ENCODE measurements at regions not wholly inside any gene's neighbourhood (a gene's known extent, or its start where the extent isn't known, plus 50 kb on each side); places are given as distances from the start of the nearest gene placed in this dataset.

DNA sequence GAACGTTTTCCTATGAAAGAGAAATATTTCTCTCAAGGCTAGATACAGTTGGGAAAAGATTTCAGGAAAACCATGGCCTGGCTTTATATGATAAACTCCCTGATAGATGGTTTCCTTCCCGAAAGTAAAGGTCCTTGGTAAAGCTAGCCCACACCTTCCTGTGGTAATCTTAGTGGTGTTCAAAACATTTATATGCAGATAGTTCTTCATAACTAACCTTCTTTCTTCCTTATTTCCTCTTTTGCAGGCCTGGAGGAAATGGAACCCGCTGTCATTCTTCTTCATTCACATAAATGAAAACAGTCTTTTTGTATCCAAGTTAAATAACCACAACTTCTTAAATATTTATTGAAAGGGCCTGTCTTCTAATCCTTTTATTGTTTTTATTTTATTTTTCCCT, 474.0 kb upstream of the ACTBL2 start:
- DNase-seq (ENCODE audit: low read depth in 1 of 2, low spot score in 1 of 2) = no peak
- H3K27ac ChIP-seq (replicated peaks) = no peak overlapping the region
- TF ChIP-seq, protein P1, sequence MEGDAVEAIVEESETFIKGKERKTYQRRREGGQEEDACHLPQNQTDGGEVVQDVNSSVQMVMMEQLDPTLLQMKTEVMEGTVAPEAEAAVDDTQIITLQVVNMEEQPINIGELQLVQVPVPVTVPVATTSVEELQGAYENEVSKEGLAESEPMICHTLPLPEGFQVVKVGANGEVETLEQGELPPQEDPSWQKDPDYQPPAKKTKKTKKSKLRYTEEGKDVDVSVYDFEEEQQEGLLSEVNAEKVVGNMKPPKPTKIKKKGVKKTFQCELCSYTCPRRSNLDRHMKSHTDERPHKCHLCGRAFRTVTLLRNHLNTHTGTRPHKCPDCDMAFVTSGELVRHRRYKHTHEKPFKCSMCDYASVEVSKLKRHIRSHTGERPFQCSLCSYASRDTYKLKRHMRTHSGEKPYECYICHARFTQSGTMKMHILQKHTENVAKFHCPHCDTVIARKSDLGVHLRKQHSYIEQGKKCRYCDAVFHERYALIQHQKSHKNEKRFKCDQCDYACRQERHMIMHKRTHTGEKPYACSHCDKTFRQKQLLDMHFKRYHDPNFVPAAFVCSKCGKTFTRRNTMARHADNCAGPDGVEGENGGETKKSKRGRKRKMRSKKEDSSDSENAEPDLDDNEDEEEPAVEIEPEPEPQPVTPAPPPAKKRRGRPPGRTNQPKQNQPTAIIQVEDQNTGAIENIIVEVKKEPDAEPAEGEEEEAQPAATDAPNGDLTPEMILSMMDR (IDR thresholded peaks at IDR 0.05; ENCODE audit: insufficient read depth, low read length) = no peak
- TF ChIP-seq POLR2AphosphoS5 (IDR thresholded peaks at IDR 0.05; ENCODE audit: low read depth) (no peak), SPI1 (IDR thresholded peaks at IDR 0.05; ENCODE audit: borderline replicate concordance, low read depth) (no peak), GABPA (IDR thresholded peaks at IDR 0.05; ENCODE audit: low read depth) (no peak)
- TF ChIP-seq, protein P2, sequence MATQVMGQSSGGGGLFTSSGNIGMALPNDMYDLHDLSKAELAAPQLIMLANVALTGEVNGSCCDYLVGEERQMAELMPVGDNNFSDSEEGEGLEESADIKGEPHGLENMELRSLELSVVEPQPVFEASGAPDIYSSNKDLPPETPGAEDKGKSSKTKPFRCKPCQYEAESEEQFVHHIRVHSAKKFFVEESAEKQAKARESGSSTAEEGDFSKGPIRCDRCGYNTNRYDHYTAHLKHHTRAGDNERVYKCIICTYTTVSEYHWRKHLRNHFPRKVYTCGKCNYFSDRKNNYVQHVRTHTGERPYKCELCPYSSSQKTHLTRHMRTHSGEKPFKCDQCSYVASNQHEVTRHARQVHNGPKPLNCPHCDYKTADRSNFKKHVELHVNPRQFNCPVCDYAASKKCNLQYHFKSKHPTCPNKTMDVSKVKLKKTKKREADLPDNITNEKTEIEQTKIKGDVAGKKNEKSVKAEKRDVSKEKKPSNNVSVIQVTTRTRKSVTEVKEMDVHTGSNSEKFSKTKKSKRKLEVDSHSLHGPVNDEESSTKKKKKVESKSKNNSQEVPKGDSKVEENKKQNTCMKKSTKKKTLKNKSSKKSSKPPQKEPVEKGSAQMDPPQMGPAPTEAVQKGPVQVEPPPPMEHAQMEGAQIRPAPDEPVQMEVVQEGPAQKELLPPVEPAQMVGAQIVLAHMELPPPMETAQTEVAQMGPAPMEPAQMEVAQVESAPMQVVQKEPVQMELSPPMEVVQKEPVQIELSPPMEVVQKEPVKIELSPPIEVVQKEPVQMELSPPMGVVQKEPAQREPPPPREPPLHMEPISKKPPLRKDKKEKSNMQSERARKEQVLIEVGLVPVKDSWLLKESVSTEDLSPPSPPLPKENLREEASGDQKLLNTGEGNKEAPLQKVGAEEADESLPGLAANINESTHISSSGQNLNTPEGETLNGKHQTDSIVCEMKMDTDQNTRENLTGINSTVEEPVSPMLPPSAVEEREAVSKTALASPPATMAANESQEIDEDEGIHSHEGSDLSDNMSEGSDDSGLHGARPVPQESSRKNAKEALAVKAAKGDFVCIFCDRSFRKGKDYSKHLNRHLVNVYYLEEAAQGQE (IDR thresholded peaks at IDR 0.05; ENCODE audit: insufficient replicate concordance, low read depth) = no peak
- no peaks in the 10 kb centered on the region for H3K27me3 ChIP-seq (ENCODE audit: insufficient read depth, poor library complexity, severe bottlenecking)
- no peak overlapping the region for H3K4me3 ChIP-seq (replicated peaks; ENCODE audit: insufficient read depth, low read length)

DNA sequence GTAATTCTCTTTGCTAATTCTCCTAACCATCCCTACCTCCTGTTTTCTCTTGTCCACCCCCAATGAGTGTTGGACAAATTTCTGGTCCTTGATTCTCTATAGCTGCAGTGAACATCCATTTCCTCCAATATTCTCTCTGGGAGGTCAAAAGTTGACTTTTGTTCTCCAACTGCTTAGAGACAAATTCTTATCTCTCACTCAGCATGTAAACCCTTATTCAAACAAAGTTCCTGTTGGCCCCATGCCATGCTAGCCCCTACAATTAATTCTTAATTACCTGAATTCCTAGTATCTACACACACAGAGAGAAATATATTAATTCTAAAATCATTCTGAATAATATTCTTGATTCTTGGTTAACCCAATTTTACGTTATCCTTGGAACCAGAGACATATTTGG, 472.9 kb upstream of the ACTBL2 start:
- no peak for DNase-seq (ENCODE audit: low read depth in 1 of 2, low spot score in 1 of 2)
- TF ChIP-seq POLR2AphosphoS5 (IDR thresholded peaks at IDR 0.05; ENCODE audit: low read depth) (no peak), GABPA (IDR thresholded peaks at IDR 0.05; ENCODE audit: low read depth) (no peak)
- TF ChIP-seq, protein P2 (IDR thresholded peaks at IDR 0.05; ENCODE audit: insufficient replicate concordance, low read depth) = no peak
- TF ChIP-seq, protein P1 (IDR thresholded peaks at IDR 0.05; ENCODE audit: insufficient read depth, low read length) = no peak

DNA sequence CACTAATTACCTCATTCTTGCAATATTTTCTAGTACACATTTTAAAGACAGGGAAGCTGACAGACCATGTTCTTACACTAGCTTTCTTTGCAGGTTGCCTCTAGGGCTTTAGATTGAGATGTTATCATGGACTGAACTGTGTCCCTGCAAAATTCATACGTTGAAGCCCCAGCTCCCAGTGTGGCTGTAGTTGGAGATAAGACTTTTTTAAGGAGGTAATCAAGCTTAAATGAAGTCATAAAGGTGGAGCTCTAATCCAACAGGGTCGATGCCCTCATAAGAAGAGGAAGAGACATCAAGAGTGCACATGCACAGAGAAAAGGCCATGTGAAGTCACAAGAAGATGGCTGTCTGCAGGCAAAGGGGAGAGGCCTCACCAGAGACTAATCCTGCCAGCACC, 471.2 kb upstream of the ACTBL2 start:
- H3K4me3 ChIP-seq (replicated peaks; ENCODE audit: insufficient read depth, low read length) = no peak overlapping the region
- no peaks in the 10 kb centered on the region for H3K27me3 ChIP-seq (ENCODE audit: insufficient read depth, poor library complexity, severe bottlenecking)
- no peak overlapping the region for H3K27ac ChIP-seq (replicated peaks)
- no peak for TF ChIP-seq SPI1 (IDR thresholded peaks at IDR 0.05; ENCODE audit: borderline replicate concordance, low read depth)
- TF ChIP-seq, protein P1 (IDR thresholded peaks at IDR 0.05; ENCODE audit: insufficient read depth, low read length) = no peak
- no peak for TF ChIP-seq POLR2AphosphoS5 (IDR thresholded peaks at IDR 0.05; ENCODE audit: low read depth)
- TF ChIP-seq, protein P2 (IDR thresholded peaks at IDR 0.05; ENCODE audit: insufficient replicate concordance, low read depth) = no peak
- TF ChIP-seq GABPA (IDR thresholded peaks at IDR 0.05; ENCODE audit: low read depth) = no peak
- DNase-seq (ENCODE audit: low read depth in 1 of 2, low spot score in 1 of 2) = no peak

More for the DNA sequence above, 472.9 kb upstream of the ACTBL2 start:
- H3K4me3 ChIP-seq (replicated peaks; ENCODE audit: insufficient read depth, low read length) = no peak overlapping the region
- no peak overlapping the region for H3K27ac ChIP-seq (replicated peaks)
- no peaks in the 10 kb centered on the region for H3K27me3 ChIP-seq (ENCODE audit: insufficient read depth, poor library complexity, severe bottlenecking)
